Lower leg skin (tissue), 4 donors: ENCODE measurements at regions not wholly inside any gene's neighbourhood (a gene's known extent, or its start where the extent isn't known, plus 50 kb on each side); places are given as distances from the start of the nearest gene placed in this dataset.

Experiments used
- DNase-seq, 2 donors: peaks; one replicate each; pipeline ENCODE4 v3.0.0-alpha.2; 2019; ENCODE audit warnings: low spot score in 2 of 2
- H3K4me3 ChIP-seq: fragments of 200-600 bp; sonication (generic); 2 replicates; pipeline ENCODE4 v1.5.1; 2017; ENCODE audit warnings: mild to moderate bottlenecking, low read depth; ENCODE audit not compliant: poor library complexity, severe bottlenecking
- POLR2A ChIP-seq, 2 donors: fragments of 450-650 bp; IDR thresholded peaks; one replicate each; pipeline ENCODE4 v1.6.1; 2016 to 2017; ENCODE audit warnings: antibody characterized with exemption in 2 of 2, mild to moderate bottlenecking in 1 of 2, moderate library complexity in 1 of 2
- WGBS, 2 donors: methylation state at CpG; one replicate each; pipeline ENCODE4 v1.1.5; 2018; 5-methylcytosine and 5-hydroxymethylcytosine counted together
- intact Hi-C: fragments of 100-400 bp; cut with DNase I; formaldehyde crosslinking; loops from one replicate; pipeline ENCODE4 v1.15.0; 2023; ENCODE audit warnings: low total_unique reads
- TF ChIP-seq, protein P1 (sequence below), 3 donors: fragments of 450-650 bp; IDR thresholded peaks; one replicate each; pipeline ENCODE4 v1.5.1; 2016; ENCODE audit warnings: antibody characterized with exemption in 3 of 3, mild to moderate bottlenecking in 3 of 3, moderate library complexity in 2 of 3

- no peak for DNase-seq
- WGBS, 2 donors, result 33 to 37% methylated on average over 2 of the region's 2 CpGs
- intact Hi-C loops, result no loop called here
- TF ChIP-seq POLR2A (IDR thresholded peaks at IDR 0.05), result no peak
- TF ChIP-seq, protein P1, sequence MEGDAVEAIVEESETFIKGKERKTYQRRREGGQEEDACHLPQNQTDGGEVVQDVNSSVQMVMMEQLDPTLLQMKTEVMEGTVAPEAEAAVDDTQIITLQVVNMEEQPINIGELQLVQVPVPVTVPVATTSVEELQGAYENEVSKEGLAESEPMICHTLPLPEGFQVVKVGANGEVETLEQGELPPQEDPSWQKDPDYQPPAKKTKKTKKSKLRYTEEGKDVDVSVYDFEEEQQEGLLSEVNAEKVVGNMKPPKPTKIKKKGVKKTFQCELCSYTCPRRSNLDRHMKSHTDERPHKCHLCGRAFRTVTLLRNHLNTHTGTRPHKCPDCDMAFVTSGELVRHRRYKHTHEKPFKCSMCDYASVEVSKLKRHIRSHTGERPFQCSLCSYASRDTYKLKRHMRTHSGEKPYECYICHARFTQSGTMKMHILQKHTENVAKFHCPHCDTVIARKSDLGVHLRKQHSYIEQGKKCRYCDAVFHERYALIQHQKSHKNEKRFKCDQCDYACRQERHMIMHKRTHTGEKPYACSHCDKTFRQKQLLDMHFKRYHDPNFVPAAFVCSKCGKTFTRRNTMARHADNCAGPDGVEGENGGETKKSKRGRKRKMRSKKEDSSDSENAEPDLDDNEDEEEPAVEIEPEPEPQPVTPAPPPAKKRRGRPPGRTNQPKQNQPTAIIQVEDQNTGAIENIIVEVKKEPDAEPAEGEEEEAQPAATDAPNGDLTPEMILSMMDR (IDR thresholded peaks at IDR 0.05), result no peak
- no peak overlapping the region for H3K4me3 ChIP-seq
Measured at GRCh38 chr6:74166849-74167248, 470.8 kb downstream of the CD109 start.

- no peak overlapping the region for H3K4me3 ChIP-seq
- intact Hi-C loops, result no loop called here
- TF ChIP-seq POLR2A (IDR thresholded peaks at IDR 0.05), result no peak
- TF ChIP-seq, protein P1 (IDR thresholded peaks at IDR 0.05), result no peak
- DNase-seq, result no peak
Measured at GRCh38 chr6:74161380-74161779, 465.4 kb downstream of the CD109 start.

- 73% methylated on average over 3 of the region's 3 CpGs for WGBS, 2 donors
Measured at GRCh38 chr6:74152096-74152675, 456.2 kb downstream of the CD109 start.

GRCh38 chr6:74145931-74146330 lies 449.9 kb downstream of the CD109 start:
- no peak for DNase-seq
- intact Hi-C loops, result no loop called here

More at GRCh38 chr6:74152096-74152675, 456.2 kb downstream of the CD109 start:
- TF ChIP-seq, protein P1 (IDR thresholded peaks at IDR 0.05), result no peak
- TF ChIP-seq POLR2A (IDR thresholded peaks at IDR 0.05), result no peak
- intact Hi-C loops, result no loop called here
- no peak for DNase-seq
- H3K4me3 ChIP-seq, result no peak overlapping the region

DNA sequence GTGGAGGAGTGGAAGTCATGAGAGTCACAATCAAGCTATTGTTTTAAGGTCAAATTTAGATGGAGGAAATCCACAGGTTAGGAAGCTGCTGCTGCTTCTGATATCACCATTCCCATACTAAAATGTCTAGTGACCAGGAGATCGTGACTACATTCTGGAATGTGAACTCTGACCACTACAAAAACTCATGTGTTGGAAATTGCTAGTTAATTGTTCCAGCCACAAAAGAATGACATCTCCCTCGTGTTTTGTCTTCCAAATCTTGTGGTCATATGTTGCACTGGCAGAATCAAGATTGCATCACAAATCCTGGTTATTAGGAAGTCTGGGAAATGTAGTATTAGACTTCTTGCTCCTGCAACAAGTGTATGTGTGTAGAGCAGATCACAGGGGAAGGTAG lies 441.9 kb downstream of the CD109 start:
- no peak overlapping the region for H3K4me3 ChIP-seq
- 20 to 35% methylated on average over 2 of the region's 2 CpGs for WGBS, 2 donors
- intact Hi-C loops, result no loop called here
- TF ChIP-seq, protein P1 (IDR thresholded peaks at IDR 0.05), result no peak
- TF ChIP-seq POLR2A (IDR thresholded peaks at IDR 0.05), result no peak
- DNase-seq, result no peak

More at GRCh38 chr6:74145931-74146330, 449.9 kb downstream of the CD109 start:
- no peak overlapping the region for H3K4me3 ChIP-seq
- TF ChIP-seq, protein P1 (IDR thresholded peaks at IDR 0.05), result no peak
- TF ChIP-seq POLR2A (IDR thresholded peaks at IDR 0.05), result no peak

- no peak overlapping the region for H3K4me3 ChIP-seq
- TF ChIP-seq, protein P1 (IDR thresholded peaks at IDR 0.05), result no peak
- no peak for TF ChIP-seq POLR2A (IDR thresholded peaks at IDR 0.05)
- intact Hi-C loops, result no loop called here
- DNase-seq, result no peak
Measured at GRCh38 chr6:74134327-74134726, 438.3 kb downstream of the CD109 start.
